ENCODE measurements at regions not wholly inside any gene's neighbourhood (a gene's known extent, or its start where the extent isn't known, plus 50 kb on each side); places are given as distances from the start of the nearest gene placed in this dataset.

- Histone ChIP-seq H3K27me3 (ENCODE audit: insufficient read depth, poor library complexity, severe bottlenecking) (no peaks in the 10 kb centered on the region), H3K9me3 (ENCODE audit: severe bottlenecking) (no peaks in the 10 kb centered on the region), H3K4me3 (ENCODE audit: severe bottlenecking) (no peak overlapping the region), H3K27ac (ENCODE audit: poor library complexity, severe bottlenecking) (no peak overlapping the region), H3K4me1 (ENCODE audit: insufficient read depth, poor library complexity, severe bottlenecking) (no peaks in the 10 kb centered on the region), H3K36me3 (ENCODE audit: low read depth) (no peaks in the 10 kb centered on the region)
- no peak for DNase-seq (ENCODE audit: low spot score)
- ATAC-seq (ENCODE audit: low read depth), result no peak
- TF ChIP-seq, protein P1, sequence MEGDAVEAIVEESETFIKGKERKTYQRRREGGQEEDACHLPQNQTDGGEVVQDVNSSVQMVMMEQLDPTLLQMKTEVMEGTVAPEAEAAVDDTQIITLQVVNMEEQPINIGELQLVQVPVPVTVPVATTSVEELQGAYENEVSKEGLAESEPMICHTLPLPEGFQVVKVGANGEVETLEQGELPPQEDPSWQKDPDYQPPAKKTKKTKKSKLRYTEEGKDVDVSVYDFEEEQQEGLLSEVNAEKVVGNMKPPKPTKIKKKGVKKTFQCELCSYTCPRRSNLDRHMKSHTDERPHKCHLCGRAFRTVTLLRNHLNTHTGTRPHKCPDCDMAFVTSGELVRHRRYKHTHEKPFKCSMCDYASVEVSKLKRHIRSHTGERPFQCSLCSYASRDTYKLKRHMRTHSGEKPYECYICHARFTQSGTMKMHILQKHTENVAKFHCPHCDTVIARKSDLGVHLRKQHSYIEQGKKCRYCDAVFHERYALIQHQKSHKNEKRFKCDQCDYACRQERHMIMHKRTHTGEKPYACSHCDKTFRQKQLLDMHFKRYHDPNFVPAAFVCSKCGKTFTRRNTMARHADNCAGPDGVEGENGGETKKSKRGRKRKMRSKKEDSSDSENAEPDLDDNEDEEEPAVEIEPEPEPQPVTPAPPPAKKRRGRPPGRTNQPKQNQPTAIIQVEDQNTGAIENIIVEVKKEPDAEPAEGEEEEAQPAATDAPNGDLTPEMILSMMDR (IDR thresholded peaks at IDR 0.05; ENCODE audit: poor library complexity, severe bottlenecking), result no peak
Measured at GRCh38 chr3:162998205-162998604, 1501.6 kb downstream of the OTOL1 start.

- H3K4me3 ChIP-seq (ENCODE audit: severe bottlenecking), result no peak overlapping the region
- H3K9me3 ChIP-seq (ENCODE audit: severe bottlenecking), result no peaks in the 10 kb centered on the region
- no peak overlapping the region for H3K27ac ChIP-seq (ENCODE audit: poor library complexity, severe bottlenecking)
- H3K4me1 ChIP-seq (ENCODE audit: insufficient read depth, poor library complexity, severe bottlenecking), result no peaks in the 10 kb centered on the region
- H3K36me3 ChIP-seq (ENCODE audit: low read depth), result no peaks in the 10 kb centered on the region
- no peaks in the 10 kb centered on the region for H3K27me3 ChIP-seq (ENCODE audit: insufficient read depth, poor library complexity, severe bottlenecking)
- TF ChIP-seq, protein P1 (IDR thresholded peaks at IDR 0.05; ENCODE audit: poor library complexity, severe bottlenecking), result no peak
- DNase-seq (ENCODE audit: low spot score), result no peak
- ATAC-seq (ENCODE audit: low read depth), result no peak
Measured at GRCh38 chr3:163011596-163011995, 1515.0 kb downstream of the OTOL1 start.

DNA sequence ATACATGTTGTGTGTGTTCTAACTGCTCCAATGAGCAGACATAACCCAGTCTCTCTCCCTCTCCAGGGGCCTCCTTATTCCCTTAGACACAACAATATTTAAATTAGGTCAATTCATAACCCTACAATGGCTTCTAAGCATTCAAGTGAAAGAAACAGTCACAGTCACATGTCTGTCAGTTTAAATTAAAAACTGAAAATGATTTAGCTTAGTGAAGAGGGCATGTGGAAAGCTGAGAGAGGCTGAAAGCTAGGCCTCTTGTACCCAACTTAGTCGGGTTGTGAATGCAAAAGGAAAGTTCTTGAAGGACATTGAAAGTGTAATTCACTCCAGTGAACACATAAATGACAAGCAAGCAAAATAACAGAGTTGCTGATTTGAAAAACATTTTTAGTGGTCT, 1519.6 kb downstream of the OTOL1 start:
- H3K9me3 ChIP-seq (ENCODE audit: severe bottlenecking), result no peaks in the 10 kb centered on the region
- H3K36me3 ChIP-seq (ENCODE audit: low read depth), result no peaks in the 10 kb centered on the region
- no peaks in the 10 kb centered on the region for H3K27me3 ChIP-seq (ENCODE audit: insufficient read depth, poor library complexity, severe bottlenecking)
- TF ChIP-seq, protein P1 (IDR thresholded peaks at IDR 0.05; ENCODE audit: poor library complexity, severe bottlenecking), result no peak
- no peak overlapping the region for H3K4me3 ChIP-seq (ENCODE audit: severe bottlenecking)
- no peak overlapping the region for H3K27ac ChIP-seq (ENCODE audit: poor library complexity, severe bottlenecking)
- ATAC-seq (ENCODE audit: low read depth), result no peak
- no peaks in the 10 kb centered on the region for H3K4me1 ChIP-seq (ENCODE audit: insufficient read depth, poor library complexity, severe bottlenecking)
- no peak for DNase-seq (ENCODE audit: low spot score)

GRCh38 chr3:163018067-163018466, 1521.5 kb downstream of the OTOL1 start:
- DNase-seq (ENCODE audit: low spot score), result no peak
- Histone ChIP-seq H3K4me3 (ENCODE audit: severe bottlenecking) (no peak overlapping the region), H3K9me3 (ENCODE audit: severe bottlenecking) (no peaks in the 10 kb centered on the region), H3K4me1 (ENCODE audit: insufficient read depth, poor library complexity, severe bottlenecking) (no peaks in the 10 kb centered on the region), H3K36me3 (ENCODE audit: low read depth) (no peaks in the 10 kb centered on the region), H3K27ac (ENCODE audit: poor library complexity, severe bottlenecking) (no peak overlapping the region), H3K27me3 (ENCODE audit: insufficient read depth, poor library complexity, severe bottlenecking) (no peaks in the 10 kb centered on the region)
- TF ChIP-seq, protein P1 (IDR thresholded peaks at IDR 0.05; ENCODE audit: poor library complexity, severe bottlenecking), result no peak
- ATAC-seq (ENCODE audit: low read depth), result no peak

- H3K27ac ChIP-seq (ENCODE audit: poor library complexity, severe bottlenecking), result no peak overlapping the region
- H3K27me3 ChIP-seq (ENCODE audit: insufficient read depth, poor library complexity, severe bottlenecking), result no peaks in the 10 kb centered on the region
- ATAC-seq (ENCODE audit: low read depth) (no peak), DNase-seq (ENCODE audit: low spot score) (no peak)
- H3K9me3 ChIP-seq (ENCODE audit: severe bottlenecking), result no peaks in the 10 kb centered on the region
- no peaks in the 10 kb centered on the region for H3K4me1 ChIP-seq (ENCODE audit: insufficient read depth, poor library complexity, severe bottlenecking)
- H3K4me3 ChIP-seq (ENCODE audit: severe bottlenecking), result no peak overlapping the region
- TF ChIP-seq, protein P1 (IDR thresholded peaks at IDR 0.05; ENCODE audit: poor library complexity, severe bottlenecking), result no peak
- no peaks in the 10 kb centered on the region for H3K36me3 ChIP-seq (ENCODE audit: low read depth)
Measured at GRCh38 chr3:163018664-163019063, 1522.1 kb downstream of the OTOL1 start.

Measured in RWPE2 (cell line).